HFFc6 (cell line): ENCODE measurements at regions not wholly inside any gene's neighbourhood (a gene's known extent, or its start where the extent isn't known, plus 50 kb on each side); places are given as distances from the start of the nearest gene placed in this dataset.
"Not testable (repeated sequence)": the region's sequence is repeated elsewhere in the genome, so short reads cannot be mapped to it uniquely, and the experiment has no call there.

Experiments used
- DNase-seq: peaks from one replicate; pipeline ENCODE4 v3.0.0-alpha.2; 2018
- H3K27ac Mint-ChIP-seq: 2 replicates; pipeline ENCODE4 v1.8.0; 2020; ENCODE audit warnings: mild to moderate bottlenecking, mixed read lengths
- H3K27me3 Mint-ChIP-seq: 2 replicates; pipeline ENCODE4 v1.8.0; 2021; ENCODE audit warnings: mild to moderate bottlenecking, moderate library complexity, mixed read lengths; ENCODE audit not compliant: insufficient read depth
- H3K36me3 Mint-ChIP-seq: 2 replicates; pipeline ENCODE4 v1.8.0; 2021; ENCODE audit warnings: low read depth, mixed read lengths
- H3K4me1 Mint-ChIP-seq: 2 replicates; pipeline ENCODE4 v1.8.0; 2020; ENCODE audit warnings: low read depth, mixed read lengths
- H3K4me3 Mint-ChIP-seq: 2 replicates; pipeline ENCODE4 v1.8.0; 2020; ENCODE audit warnings: mild to moderate bottlenecking, moderate library complexity, mixed read lengths
- H3K9me3 Mint-ChIP-seq: 2 replicates; pipeline ENCODE4 v1.8.0; 2020; ENCODE audit warnings: mild to moderate bottlenecking, mixed read lengths
- CTCF ChIP-seq: fragments of 200-600 bp; sonication (generic); IDR thresholded peaks from 2 replicates; pipeline ENCODE4 v1.5.0; 2021; ENCODE audit warnings: antibody characterized with exemption, mild to moderate bottlenecking

DNA sequence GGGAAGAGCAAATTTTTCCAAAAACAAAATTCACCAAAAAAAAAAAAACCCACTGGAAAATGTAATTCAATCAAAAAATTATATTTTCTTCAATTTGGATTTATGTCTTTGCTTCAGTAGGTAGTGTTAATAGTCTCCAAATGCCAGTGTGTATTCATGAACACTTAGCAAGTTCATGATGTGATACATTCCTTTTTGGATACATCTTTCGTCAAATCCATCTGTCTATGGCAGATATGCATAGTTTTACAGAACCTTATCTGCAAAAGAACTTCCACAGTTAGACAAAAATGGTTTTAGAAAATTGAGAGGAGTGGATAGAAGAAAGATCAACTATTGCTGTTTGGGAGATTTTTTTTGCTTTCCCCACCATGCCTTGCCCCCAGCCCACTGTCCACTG lies 214.6 kb downstream of the DEPDC1B start:
- H3K4me1 Mint-ChIP-seq, result peaks cover 21% of the 10 kb centered on the region

DNA sequence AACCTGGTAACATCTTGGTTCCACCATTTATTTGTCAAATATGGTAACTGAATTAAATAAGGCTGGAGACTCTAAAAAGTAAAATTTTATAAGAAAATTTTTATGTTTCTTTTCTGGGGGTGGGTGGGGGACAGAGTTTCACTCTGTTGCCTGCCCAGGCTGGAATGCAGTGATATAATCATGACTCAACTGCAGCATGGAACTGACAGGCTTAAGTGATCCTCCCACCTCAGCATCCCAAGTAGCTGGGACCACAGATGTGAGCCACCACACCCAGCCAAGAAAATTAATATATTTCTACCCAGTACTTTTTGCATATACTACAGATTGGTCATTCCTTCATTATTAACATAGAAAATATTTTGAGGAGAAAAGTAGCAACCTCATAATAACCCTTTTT lies 216.9 kb downstream of the DEPDC1B start:
- H3K27me3 Mint-ChIP-seq, result no peaks in the 10 kb centered on the region; the same call in 1 of the 2 replicates
- no peak for DNase-seq
- H3K4me1 Mint-ChIP-seq, result peaks cover 8% of the 10 kb centered on the region
- no peak overlapping the region for H3K27ac Mint-ChIP-seq
- H3K36me3 Mint-ChIP-seq, result no peaks in the 10 kb centered on the region
- no peak overlapping the region for H3K4me3 Mint-ChIP-seq
- TF ChIP-seq CTCF, result no peak
- peaks cover 5% of the 10 kb centered on the region; the same call in 1 of the 2 replicates for H3K9me3 Mint-ChIP-seq

More for the DNA sequence above, 214.6 kb downstream of the DEPDC1B start:
- no peak for DNase-seq
- no peak for TF ChIP-seq CTCF
- Mint-ChIP-seq H3K4me3 (no peak overlapping the region), H3K27me3 (no peaks in the 10 kb centered on the region; the same call in 1 of the 2 replicates), H3K9me3 (no peaks in the 10 kb centered on the region), H3K36me3 (no peaks in the 10 kb centered on the region), H3K27ac (no peak overlapping the region)

DNA sequence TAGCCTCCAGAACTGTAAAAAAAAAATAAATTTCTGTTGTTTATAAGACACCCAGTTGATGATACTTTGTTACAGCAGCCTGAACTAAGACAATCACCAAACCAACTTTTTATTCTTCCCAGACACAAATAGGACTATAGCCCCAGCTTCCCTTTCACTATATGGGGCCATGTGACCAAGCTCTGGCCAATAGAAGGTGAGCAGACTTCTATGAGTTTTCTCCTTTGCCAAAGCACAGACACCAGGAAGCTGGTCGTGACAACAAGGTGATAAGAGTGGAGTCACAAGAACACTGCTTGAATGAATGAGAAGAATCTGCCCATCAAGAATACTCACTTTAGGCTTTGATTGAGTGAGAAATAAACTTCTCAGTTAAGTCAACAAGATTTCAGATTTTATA lies 217.7 kb downstream of the DEPDC1B start:
- H3K36me3 Mint-ChIP-seq, result no peaks in the 10 kb centered on the region
- H3K27ac Mint-ChIP-seq, result no peak overlapping the region
- H3K4me1 Mint-ChIP-seq, result peaks cover under 1% of the 10 kb centered on the region; the same call in 1 of the 2 replicates
- peaks cover 11% of the 10 kb centered on the region for H3K9me3 Mint-ChIP-seq
- no peak for DNase-seq
- no peaks in the 10 kb centered on the region; the same call in 1 of the 2 replicates for H3K27me3 Mint-ChIP-seq
- no peak overlapping the region for H3K4me3 Mint-ChIP-seq
- no peak for TF ChIP-seq CTCF

GRCh38 chr5:60479542-60479941 lies 220.4 kb downstream of the DEPDC1B start:
- no peaks in the 10 kb centered on the region; the same call in 1 of the 2 replicates for H3K27me3 Mint-ChIP-seq
- no peak overlapping the region for H3K27ac Mint-ChIP-seq
- H3K9me3 Mint-ChIP-seq, result peaks cover 16% of the 10 kb centered on the region
- no peak for TF ChIP-seq CTCF
- DNase-seq, result no peak
- no peak overlapping the region for H3K4me3 Mint-ChIP-seq
- H3K36me3 Mint-ChIP-seq, result no peaks in the 10 kb centered on the region
- H3K4me1 Mint-ChIP-seq, result no peaks in the 10 kb centered on the region; the same call in 1 of the 2 replicates

GRCh38 chr5:60477849-60478248 lies 222.1 kb downstream of the DEPDC1B start:
- no peak for TF ChIP-seq CTCF
- H3K4me1 Mint-ChIP-seq, result no peaks in the 10 kb centered on the region
- H3K27ac Mint-ChIP-seq, result no peak overlapping the region
- peaks cover 16% of the 10 kb centered on the region for H3K9me3 Mint-ChIP-seq
- no peaks in the 10 kb centered on the region; the same call in none of the 2 replicates for H3K27me3 Mint-ChIP-seq
- no peaks in the 10 kb centered on the region for H3K36me3 Mint-ChIP-seq
- no peak for DNase-seq
- no peak overlapping the region for H3K4me3 Mint-ChIP-seq

- Mint-ChIP-seq H3K4me1 (no peaks in the 10 kb centered on the region), H3K36me3 (no peaks in the 10 kb centered on the region), H3K9me3 (peaks cover 16% of the 10 kb centered on the region), H3K27ac (no peak overlapping the region), H3K27me3 (no peaks in the 10 kb centered on the region; the same call in none of the 2 replicates), H3K4me3 (no peak overlapping the region)
- no peak for TF ChIP-seq CTCF
- no peak for DNase-seq
Observed at GRCh38 chr5:60473654-60474053, 226.3 kb downstream of the DEPDC1B start.

GRCh38 chr5:60473027-60473426 lies 226.9 kb downstream of the DEPDC1B start:
- peaks cover 11% of the 10 kb centered on the region for H3K9me3 Mint-ChIP-seq
- not testable (repeated sequence) for H3K36me3 Mint-ChIP-seq, H3K4me3 Mint-ChIP-seq, H3K4me1 Mint-ChIP-seq, DNase-seq, H3K27me3 Mint-ChIP-seq, H3K27ac Mint-ChIP-seq
